HEK293 (cell line): ENCODE measurements at regions not wholly inside any gene's neighbourhood (a gene's known extent, or its start where the extent isn't known, plus 50 kb on each side); places are given as distances from the start of the nearest gene placed in this dataset.

ENCODE experiments used
- AEBP2 ChIP-seq: fragments of 450-650 bp; formaldehyde crosslinking; IDR thresholded peaks from 2 replicates; pipeline ENCODE4 v1.5.1; 2016; ENCODE audit warnings: missing biosample characterization, missing genetic modification characterization, borderline replicate concordance
- ATF2 ChIP-seq: fragments of 450-650 bp; formaldehyde crosslinking; IDR thresholded peaks from 2 replicates; pipeline ENCODE4 v1.5.1; 2016; ENCODE audit warnings: missing biosample characterization, missing genetic modification characterization, low read depth
- FEZF1 ChIP-seq: fragments of 450-650 bp; formaldehyde crosslinking; IDR thresholded peaks from 2 replicates; pipeline ENCODE4 v1.5.1; 2016; ENCODE audit warnings: missing biosample characterization, missing genetic modification characterization
- GLI2 ChIP-seq: fragments of 450-650 bp; formaldehyde crosslinking; IDR thresholded peaks from 2 replicates; pipeline ENCODE4; 2017; ENCODE audit warnings: missing biosample characterization, missing genetic modification characterization, low read depth, borderline replicate concordance
- INSM2 ChIP-seq: fragments of 450-650 bp; formaldehyde crosslinking; IDR thresholded peaks from 2 replicates; pipeline ENCODE4 v1.5.1; 2016; ENCODE audit warnings: missing biosample characterization, missing genetic modification characterization
- KLF7 ChIP-seq: fragments of 450-650 bp; formaldehyde crosslinking; IDR thresholded peaks from 2 replicates; pipeline ENCODE4 v1.5.1; 2016; ENCODE audit warnings: missing biosample characterization, missing genetic modification characterization, borderline replicate concordance
- MZF1 ChIP-seq: fragments of 450-650 bp; formaldehyde crosslinking; IDR thresholded peaks from 2 replicates; pipeline ENCODE4 v1.5.1; 2017; ENCODE audit warnings: missing biosample characterization, missing genetic modification characterization, borderline replicate concordance
- OSR2 ChIP-seq: fragments of 450-650 bp; formaldehyde crosslinking; IDR thresholded peaks from 2 replicates; pipeline ENCODE4 v1.5.1; 2016; ENCODE audit warnings: missing biosample characterization, missing genetic modification characterization
- PRDM6 ChIP-seq: fragments of 450-650 bp; formaldehyde crosslinking; IDR thresholded peaks from 2 replicates; pipeline ENCODE4 v1.5.1; 2017; ENCODE audit warnings: missing biosample characterization, missing genetic modification characterization
- REST ChIP-seq: fragments of 450-650 bp; formaldehyde crosslinking; IDR thresholded peaks from 2 replicates; pipeline ENCODE4 v1.5.1; 2016; ENCODE audit warnings: missing biosample characterization, missing genetic modification characterization
- ZBTB17 ChIP-seq: fragments of 450-650 bp; formaldehyde crosslinking; IDR thresholded peaks from 2 replicates; pipeline ENCODE4 v1.5.1; 2016; ENCODE audit warnings: missing biosample characterization, missing genetic modification characterization
- ZBTB8A ChIP-seq: fragments of 450-650 bp; formaldehyde crosslinking; IDR thresholded peaks from 2 replicates; pipeline ENCODE4 v1.5.1; 2016; ENCODE audit warnings: missing biosample characterization, missing genetic modification characterization
- ZIC2 ChIP-seq: fragments of 450-650 bp; formaldehyde crosslinking; IDR thresholded peaks from 2 replicates; pipeline ENCODE4 v1.5.1; 2016; ENCODE audit warnings: missing biosample characterization, missing genetic modification characterization
- ZNF239 ChIP-seq: fragments of 450-650 bp; formaldehyde crosslinking; IDR thresholded peaks from 2 replicates; pipeline ENCODE4 v1.5.1; 2016; ENCODE audit warnings: missing biosample characterization, missing genetic modification characterization
- ZNF26 ChIP-seq: fragments of 450-650 bp; formaldehyde crosslinking; IDR thresholded peaks from 2 replicates; pipeline ENCODE4 v1.5.1; 2016; ENCODE audit warnings: missing biosample characterization, missing genetic modification characterization
- ZNF274 ChIP-seq, 2 experiments: fragments of 200-500 bp in 1 of 2; fragments of 450-650 bp in 1 of 2; sonication (Bioruptor generic) in 1 of 2; formaldehyde crosslinking in 1 of 2; IDR thresholded peaks; 2 replicates each; pipeline versions ENCODE4 v1.5.1 to v1.6.1; 2014 to 2016; ENCODE audit warnings: borderline replicate concordance in 1 of 2, inconsistent platforms in 1 of 2, low read length in 1 of 2, missing biosample characterization in 1 of 2, missing genetic modification characterization in 1 of 2
- ZNF280C ChIP-seq: fragments of 450-650 bp; formaldehyde crosslinking; IDR thresholded peaks from 2 replicates; pipeline ENCODE4 v1.5.1; 2016; ENCODE audit warnings: missing biosample characterization, missing genetic modification characterization
- ZNF449 ChIP-seq: fragments of 450-650 bp; formaldehyde crosslinking; IDR thresholded peaks from 2 replicates; pipeline ENCODE4 v1.5.1; 2017; ENCODE audit warnings: missing biosample characterization, mild to moderate bottlenecking, missing genetic modification characterization, moderate library complexity
- ZNF48 ChIP-seq: fragments of 450-650 bp; formaldehyde crosslinking; IDR thresholded peaks from 2 replicates; pipeline ENCODE4 v1.5.1; 2016; ENCODE audit warnings: missing biosample characterization, missing genetic modification characterization
- ZNF510 ChIP-seq: fragments of 450-650 bp; formaldehyde crosslinking; IDR thresholded peaks from 2 replicates; pipeline ENCODE4 v1.5.1; 2018; ENCODE audit warnings: mild to moderate bottlenecking, missing genetic modification characterization, missing biosample characterization; ENCODE audit not compliant: insufficient replicate concordance
- ZNF660 ChIP-seq: fragments of 450-650 bp; IDR thresholded peaks from 2 replicates; pipeline ENCODE4 v1.5.1; 2018; ENCODE audit warnings: missing biosample characterization, mild to moderate bottlenecking, missing genetic modification characterization
- ZNF670 ChIP-seq: fragments of 450-650 bp; formaldehyde crosslinking; IDR thresholded peaks from 2 replicates; pipeline ENCODE4 v1.5.1; 2016; ENCODE audit warnings: missing biosample characterization, missing genetic modification characterization, low read depth

- TF ChIP-seq AEBP2 (tag by site-specific recombination), result no peak
- peak; percentile 41 for TF ChIP-seq ZBTB17 (tag by site-specific recombination)
- 0 out of 2 replicates have a peak, but pooled peaks have one; percentile 19 for TF ChIP-seq REST
- TF ChIP-seq ZNF510 (tag by site-specific recombination), result no peak
- TF ChIP-seq PRDM6 (tag by site-specific recombination), result peak; percentile 84
- TF ChIP-seq OSR2, result peak; percentile 91
- TF ChIP-seq GLI2 (tag by site-specific recombination), result peak; percentile 49; the same call in 1 of the 2 replicates
- TF ChIP-seq INSM2 (tag by site-specific recombination), result 0 out of 2 replicates have a peak, but pooled peaks have one; percentile 18
- no peak for TF ChIP-seq KLF7 (tag by site-specific recombination)
- TF ChIP-seq MZF1 (tag by site-specific recombination), result 0 out of 2 replicates have a peak, but pooled peaks have one; percentile 11
- TF ChIP-seq ZBTB8A (tag by site-specific recombination), result no peak
- no peak for TF ChIP-seq ZNF660 (tag by site-specific recombination)
- no peak for TF ChIP-seq ZNF274 (IDR thresholded peaks at IDR 0.05; ENCODE audit: low read length)
- TF ChIP-seq ZNF274 (tag by site-specific recombination; IDR thresholded peaks at IDR 0.05; ENCODE audit: borderline replicate concordance), result no peak
- no peak for TF ChIP-seq ZNF26 (tag by site-specific recombination)
- TF ChIP-seq ZIC2, result peak; percentile 38; the same call in 1 of the 2 replicates
- no peak for TF ChIP-seq ZNF280C
- TF ChIP-seq ZNF239 (tag by site-specific recombination), result no peak
- TF ChIP-seq ZNF449, result no peak
- TF ChIP-seq ZNF48, result no peak
- peak; percentile 72 for TF ChIP-seq ATF2 (tag by site-specific recombination)
- peak; percentile 75 for TF ChIP-seq FEZF1 (tag by site-specific recombination)
- TF ChIP-seq ZNF670 (tag by site-specific recombination), result no peak
These were observed 99.7 kb downstream of the CBLN1 start (continued) for GRCh38 chr16:49181791-49182518.
